Panc1 (cell line): ENCODE measurements at regions not wholly inside any gene's neighbourhood (a gene's known extent, or its start where the extent isn't known, plus 50 kb on each side); places are given as distances from the start of the nearest gene placed in this dataset.

Experiments used
- ATAC-seq: fragments of 200-7000 bp; cut with Tn5 transposase; 2 replicates; pipeline ENCODE4 v1.9.1; 2020; ENCODE audit warnings: mild to moderate bottlenecking, moderate library complexity
- BruUV-seq: library from RNA; stranded (reverse); fragments of 400-500 nt; replicated peaks from 2 replicates; lab custom pipeline; 2021; lab: Mats Ljungman, UMichigan
- CTCF ChIA-PET: fragments of 300-600 bp; sonication (Branson Sonifier 250); formaldehyde crosslinking; loops from one replicate; lab custom pipeline; 2022; ENCODE audit warnings: antibody characterized with exemption; lab: Charles Lee
- POLR2A ChIA-PET: fragments of 300-600 bp; sonication (Branson Sonifier 250); formaldehyde crosslinking; loops from one replicate; lab custom pipeline; 2022; ENCODE audit warnings: antibody characterized with exemption; lab: Charles Lee
- DNase-seq: peaks from one replicate; pipeline ENCODE4 v3.0.0-alpha.2; 2010; ENCODE audit warnings: low read depth, low spot score
- H3K27ac ChIP-seq: 2 replicates; pipeline ENCODE4 v1.5.1; 2011; ENCODE audit warnings: mild to moderate bottlenecking, low read length, inconsistent platforms
- H3K27me3 ChIP-seq: fragments of 200-500 bp; sonication (Bioruptor generic); 2 replicates; pipeline ENCODE4 v1.6.0; 2014; ENCODE audit warnings: low read length, inconsistent platforms; ENCODE audit not compliant: control insufficient read depth, insufficient read depth
- H3K36me3 ChIP-seq: fragments of 200-500 bp; sonication (Bioruptor generic); 2 replicates; pipeline ENCODE4 v1.5.1; 2014; ENCODE audit warnings: inconsistent platforms, mild to moderate bottlenecking, low read length, moderate library complexity; ENCODE audit not compliant: control insufficient read depth, insufficient read depth
- H3K4me1 ChIP-seq: 2 replicates; pipeline ENCODE4 v1.5.1; 2011; ENCODE audit warnings: inconsistent platforms, mild to moderate bottlenecking, low read length, moderate library complexity; ENCODE audit not compliant: control insufficient read depth, insufficient read depth
- H3K4me3 ChIP-seq, 2 experiments: 2 replicates each; pipeline ENCODE4 v1.5.1; 2011 to 2012; ENCODE audit warnings: low read depth in 2 of 2, low read length in 2 of 2, mild to moderate bottlenecking in 2 of 2, inconsistent platforms in 1 of 2, moderate library complexity in 1 of 2
- H3K9me3 ChIP-seq: fragments of 200-500 bp; sonication (Bioruptor generic); 2 replicates; pipeline ENCODE4 v1.5.1; 2014; ENCODE audit warnings: low read depth, mild to moderate bottlenecking, inconsistent platforms, low read length, moderate library complexity; ENCODE audit not compliant: control insufficient read depth, insufficient read depth
- CTCF ChIP-seq: fragments of 450-650 bp; IDR thresholded peaks from 2 replicates; pipeline ENCODE4 v1.5.1; 2017; ENCODE audit warnings: mild to moderate bottlenecking
- POLR2AphosphoS5 ChIP-seq: IDR thresholded peaks from 2 replicates; pipeline ENCODE4 v1.6.1; 2012; ENCODE audit warnings: mild to moderate bottlenecking, low read depth, low read length, moderate library complexity
- REST ChIP-seq, 2 experiments: IDR thresholded peaks; 2 replicates each; pipeline ENCODE4 v1.6.1; 2011 to 2012; ENCODE audit warnings: low read depth in 2 of 2, control low read depth in 1 of 2, low read length in 1 of 2, mild to moderate bottlenecking in 1 of 2, moderate library complexity in 1 of 2; ENCODE audit not compliant: insufficient read depth in 1 of 2
- SIN3A ChIP-seq: IDR thresholded peaks from 2 replicates; pipeline ENCODE4 v1.6.1; 2012; ENCODE audit warnings: low read depth, mild to moderate bottlenecking, low read length, moderate library complexity, borderline replicate concordance; ENCODE audit not compliant: insufficient read depth
- TCF7L2 ChIP-seq: IDR thresholded peaks from 2 replicates; pipeline ENCODE4 v1.6.1; 2011; ENCODE audit warnings: mild to moderate bottlenecking, low read depth, low read length, inconsistent platforms
- in situ Hi-C: cut with HindIII; loops from 2 replicates; pipeline ENCODE4 v1.10.0; 2016; ENCODE audit warnings: low sequenced_read_pairs, low pct_unique_long_range_greater_than_20kb
- intact Hi-C: fragments of 100-400 bp; cut with micrococcal nuclease; formaldehyde crosslinking; loops from one replicate; pipeline ENCODE4 v1.10.0; 2022; ENCODE audit not compliant: unreplicated experiment

DNA sequence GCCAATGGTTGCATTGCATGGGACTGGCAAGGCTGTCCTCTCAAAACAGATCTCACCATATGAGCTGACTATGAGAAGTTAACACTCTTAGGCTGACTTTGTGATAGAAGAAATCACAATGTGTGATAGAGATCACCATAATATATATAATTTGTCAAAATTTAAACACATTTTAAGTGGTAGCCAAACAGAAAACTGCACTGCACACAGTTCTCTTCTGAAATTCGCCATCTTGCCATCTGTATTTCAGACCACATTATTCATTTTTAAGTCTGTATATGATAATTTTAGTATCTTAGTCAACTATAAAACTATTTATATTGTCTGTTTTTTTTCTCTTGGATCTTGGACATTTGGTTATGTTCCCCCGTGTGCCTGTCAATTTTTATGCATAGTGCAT is 374.7 kb downstream of the AJAP1 start:
- ATAC-seq (no peak), DNase-seq (no peak)
- Histone ChIP-seq H3K36me3 (no peaks in the 10 kb centered on the region), H3K27me3 (no peaks in the 10 kb centered on the region), H3K27ac (no peak overlapping the region), H3K4me1 (no peaks in the 10 kb centered on the region), H3K9me3 (no peaks in the 10 kb centered on the region), H3K4me3 (no peak overlapping the region)
- BruUV-seq, result no TSS peak
- CTCF ChIA-PET, result no interaction called here
- POLR2A ChIA-PET, result no interaction called here
- in situ Hi-C loops, result no loop called here
- TF ChIP-seq SIN3A, result no peak
- TF ChIP-seq REST (IDR thresholded peaks at IDR 0.05; ENCODE audit: insufficient read depth in 1 of 2, low read depth in 2 of 2, low read length in 1 of 2), result no peak
- TF ChIP-seq POLR2AphosphoS5, result no peak
- TF ChIP-seq TCF7L2, result no peak
- no peak for TF ChIP-seq CTCF
- intact Hi-C loops, result no loop called here

DNA sequence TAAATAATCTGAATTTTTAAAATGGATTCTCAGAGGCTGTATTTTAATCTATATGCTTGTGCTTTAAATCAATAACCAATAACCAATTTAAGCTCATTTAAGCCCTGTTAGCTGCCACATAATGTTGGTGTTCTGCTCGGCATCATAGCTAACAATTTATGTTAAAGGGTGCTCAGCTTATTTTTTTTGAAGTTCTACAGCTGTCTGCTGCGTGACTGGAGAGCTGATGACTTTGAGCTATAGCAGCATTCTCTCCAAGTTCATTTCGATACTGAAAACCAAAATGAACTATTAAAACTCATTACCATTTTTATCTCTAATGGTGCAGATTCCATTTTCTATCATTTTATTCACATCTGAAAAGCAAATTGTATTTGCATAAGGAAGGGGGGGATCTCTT is 357.8 kb downstream of the AJAP1 start:
- ChIA-PET CTCF (no interaction called here), POLR2A (no interaction called here)
- in situ Hi-C loops (no loop called here), intact Hi-C loops (no loop called here)
- H3K4me3 ChIP-seq, result no peak overlapping the region
- ATAC-seq, result no peak
- no peaks in the 10 kb centered on the region for H3K4me1 ChIP-seq
- H3K9me3 ChIP-seq, result no peaks in the 10 kb centered on the region
- H3K36me3 ChIP-seq, result no peaks in the 10 kb centered on the region
- no peak for TF ChIP-seq TCF7L2
- TF ChIP-seq CTCF, result no peak
- TF ChIP-seq REST (IDR thresholded peaks at IDR 0.05; ENCODE audit: insufficient read depth in 1 of 2, low read depth in 2 of 2, low read length in 1 of 2), result no peak
- TF ChIP-seq POLR2AphosphoS5, result no peak
- no peak for TF ChIP-seq SIN3A
- H3K27me3 ChIP-seq, result no peaks in the 10 kb centered on the region
- BruUV-seq, result no TSS peak
- no peak for DNase-seq
- H3K27ac ChIP-seq, result no peak overlapping the region
